GM12864 (cell line): ENCODE measurements at regions not wholly inside any gene's neighbourhood (a gene's known extent, or its start where the extent isn't known, plus 50 kb on each side); places are given as distances from the start of the nearest gene placed in this dataset.

Experiments
- DNase-seq: peaks from one replicate; pipeline ENCODE4 v3.0.0-alpha.2; 2011; ENCODE audit warnings: low read depth
- H3K4me3 ChIP-seq: 2 replicates; pipeline ENCODE4 v1.5.1; 2011; ENCODE audit warnings: mild to moderate bottlenecking, low read depth, low read length, control low read depth
- TF ChIP-seq, protein P1 (sequence below): IDR thresholded peaks from 2 replicates; pipeline ENCODE4 v1.5.1; 2011; ENCODE audit warnings: low read depth, mild to moderate bottlenecking, moderate library complexity, low read length, control low read depth, inconsistent platforms; ENCODE audit errors: missing control alignments

DNA sequence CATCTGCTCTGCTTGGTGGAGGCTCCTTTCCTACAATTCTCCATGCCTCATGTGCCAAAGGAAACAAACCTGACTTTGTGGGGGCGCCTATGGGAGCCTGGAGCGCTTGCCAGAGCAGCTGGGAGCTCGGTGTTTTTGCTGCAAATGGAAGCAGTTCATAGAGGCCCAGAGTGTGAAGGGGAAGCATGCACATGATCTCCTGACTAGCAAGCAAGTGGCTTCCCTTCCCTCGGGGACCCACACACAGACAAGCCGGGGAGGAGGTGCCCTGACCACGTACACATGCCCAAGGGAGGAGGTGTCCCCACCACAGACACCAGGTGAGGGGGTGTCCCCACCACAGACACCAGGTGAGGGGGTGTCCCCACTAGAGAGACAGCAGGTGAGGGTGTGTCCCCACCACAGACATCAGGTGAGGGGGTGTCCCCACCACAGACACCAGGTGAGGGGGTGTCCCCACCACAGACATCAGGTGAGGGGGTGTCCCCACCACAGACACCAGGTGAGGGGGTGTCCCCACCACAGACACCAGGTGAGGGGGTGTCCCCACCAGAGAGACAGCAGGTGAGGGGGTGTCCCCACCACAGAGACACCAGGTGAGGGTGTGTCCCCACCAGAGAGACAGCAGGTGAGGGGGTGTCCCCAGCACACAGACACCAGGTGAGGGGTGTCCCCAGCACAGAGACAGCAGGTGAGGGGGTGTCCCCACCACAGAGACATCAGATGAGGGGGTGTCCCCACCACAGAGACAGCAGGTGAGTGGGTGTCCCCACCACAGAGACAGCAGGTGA, 106.8 kb downstream of the CRYAA start:
- TF ChIP-seq, protein P1, sequence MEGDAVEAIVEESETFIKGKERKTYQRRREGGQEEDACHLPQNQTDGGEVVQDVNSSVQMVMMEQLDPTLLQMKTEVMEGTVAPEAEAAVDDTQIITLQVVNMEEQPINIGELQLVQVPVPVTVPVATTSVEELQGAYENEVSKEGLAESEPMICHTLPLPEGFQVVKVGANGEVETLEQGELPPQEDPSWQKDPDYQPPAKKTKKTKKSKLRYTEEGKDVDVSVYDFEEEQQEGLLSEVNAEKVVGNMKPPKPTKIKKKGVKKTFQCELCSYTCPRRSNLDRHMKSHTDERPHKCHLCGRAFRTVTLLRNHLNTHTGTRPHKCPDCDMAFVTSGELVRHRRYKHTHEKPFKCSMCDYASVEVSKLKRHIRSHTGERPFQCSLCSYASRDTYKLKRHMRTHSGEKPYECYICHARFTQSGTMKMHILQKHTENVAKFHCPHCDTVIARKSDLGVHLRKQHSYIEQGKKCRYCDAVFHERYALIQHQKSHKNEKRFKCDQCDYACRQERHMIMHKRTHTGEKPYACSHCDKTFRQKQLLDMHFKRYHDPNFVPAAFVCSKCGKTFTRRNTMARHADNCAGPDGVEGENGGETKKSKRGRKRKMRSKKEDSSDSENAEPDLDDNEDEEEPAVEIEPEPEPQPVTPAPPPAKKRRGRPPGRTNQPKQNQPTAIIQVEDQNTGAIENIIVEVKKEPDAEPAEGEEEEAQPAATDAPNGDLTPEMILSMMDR = no peak

DNA sequence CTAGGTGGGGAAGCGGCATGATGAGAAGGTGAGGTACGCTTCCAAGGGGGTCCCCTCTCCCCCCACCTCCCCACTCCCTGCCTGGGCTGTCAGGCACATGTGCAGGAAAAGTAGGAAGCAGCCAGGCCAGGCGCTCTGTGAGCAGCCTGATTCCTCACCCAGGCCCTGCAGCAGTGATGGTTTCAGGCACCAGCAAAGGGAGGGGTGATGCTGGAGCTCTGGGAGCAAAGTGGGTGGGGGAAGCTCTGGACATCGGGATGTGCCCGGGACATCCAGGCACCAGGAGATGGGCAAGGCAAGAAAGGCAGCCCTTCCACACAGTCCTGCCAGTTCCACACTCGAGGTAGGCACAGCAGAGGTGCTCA, 106.1 kb downstream of the CRYAA start:
- DNase-seq = no peak
- no peak overlapping the region for H3K4me3 ChIP-seq
- TF ChIP-seq, protein P1 = no peak

More for the DNA sequence above, 106.8 kb downstream of the CRYAA start:
- H3K4me3 ChIP-seq = no peak overlapping the region
- DNase-seq = no peak

DNA sequence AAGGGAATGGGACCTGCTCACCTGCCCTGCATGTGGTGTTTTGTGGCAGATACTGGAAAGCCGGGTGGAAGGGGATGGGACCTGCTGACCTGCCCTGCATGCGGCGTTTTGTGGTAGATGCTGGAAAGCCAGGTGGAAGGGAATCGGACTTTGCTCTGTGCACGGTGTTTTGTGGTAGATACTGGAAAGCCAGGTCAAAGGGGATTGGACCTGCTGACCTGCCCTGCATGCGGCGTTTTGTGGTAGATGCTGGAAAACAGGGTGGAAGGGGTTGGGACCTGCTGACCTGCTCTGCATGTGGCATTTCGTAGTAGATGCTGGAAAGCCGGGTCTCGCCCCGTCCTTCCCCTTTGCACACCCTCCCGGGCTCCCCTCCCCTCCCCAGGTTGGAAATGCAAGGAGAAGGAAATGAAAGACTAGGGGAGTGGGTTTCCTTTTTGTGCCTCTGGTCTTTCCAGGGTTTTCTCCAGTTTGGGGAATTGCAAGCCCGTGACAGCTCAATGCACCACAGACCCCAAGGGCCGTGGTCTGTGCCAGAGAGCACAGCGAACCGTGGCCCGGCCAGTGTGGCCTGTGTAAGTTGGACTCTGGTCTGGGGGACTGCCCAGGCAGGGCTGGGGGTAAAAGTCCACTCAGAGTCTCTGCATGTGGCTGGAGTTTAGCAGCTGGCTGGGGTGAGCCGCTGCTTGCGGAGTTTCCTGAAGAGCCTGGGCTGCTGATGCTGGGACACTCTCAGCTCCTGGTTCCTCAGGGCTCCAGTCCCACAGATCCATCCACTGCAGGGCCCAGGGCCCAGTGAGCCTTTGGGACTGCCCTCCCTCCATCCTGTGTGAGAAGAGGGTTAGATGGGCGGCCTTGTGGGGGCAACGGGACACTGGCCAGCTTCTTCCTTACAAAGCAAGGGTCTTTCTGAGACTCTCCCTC, 105.5 kb downstream of the CRYAA start:
- no peak for DNase-seq
- TF ChIP-seq, protein P1 = no peak
- H3K4me3 ChIP-seq = no peak overlapping the region

DNA sequence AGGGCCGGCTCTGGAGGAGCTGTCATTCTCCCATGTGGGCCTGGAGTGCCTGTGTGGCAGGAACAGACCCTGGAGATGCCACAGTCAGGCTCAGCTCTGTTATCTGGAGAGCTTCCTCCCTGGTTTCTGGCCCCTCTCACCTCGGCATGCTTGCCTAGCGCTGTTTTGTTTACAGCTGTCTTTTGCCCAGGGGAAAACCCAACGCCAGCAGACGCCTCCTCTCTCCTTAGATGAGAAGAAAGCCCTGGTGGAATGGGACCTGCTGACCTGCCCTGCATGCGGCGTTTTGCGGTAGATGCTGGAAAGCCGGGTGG, 104.9 kb downstream of the CRYAA start:
- no peak for DNase-seq
- TF ChIP-seq, protein P1 = no peak
- H3K4me3 ChIP-seq = no peak overlapping the region

DNA sequence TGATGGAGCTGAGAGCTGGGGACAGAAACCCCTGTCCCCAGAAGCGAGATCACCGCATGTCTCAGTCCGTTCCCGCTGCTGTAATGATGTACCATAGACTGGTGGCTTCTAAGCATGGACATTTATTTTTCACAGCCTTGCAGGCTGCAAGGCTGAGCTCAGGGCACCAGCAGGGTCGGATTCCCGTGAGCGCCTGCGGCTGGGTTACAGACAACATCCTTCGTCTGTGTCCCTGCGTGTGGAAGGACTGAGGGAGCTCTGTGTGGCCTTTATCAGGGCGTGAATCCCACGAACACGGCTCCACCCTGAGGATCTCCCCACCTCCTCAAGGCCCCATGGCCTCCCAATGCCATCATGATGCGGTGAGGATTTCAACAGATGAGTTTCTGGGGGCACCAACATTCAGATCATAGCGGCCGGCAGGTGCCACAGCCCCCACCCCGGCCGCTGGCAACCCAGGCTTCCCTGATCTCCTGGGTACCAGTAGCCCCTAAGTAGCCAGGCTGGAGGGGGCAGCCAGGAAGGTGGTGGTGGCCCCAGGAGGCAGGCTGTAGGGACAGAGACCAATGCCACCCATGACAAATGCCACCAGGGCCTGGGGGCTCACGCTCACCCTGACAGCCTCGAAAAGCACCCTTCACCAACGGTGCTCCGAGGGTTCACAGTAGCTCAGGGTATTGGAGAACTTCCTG, 104.4 kb downstream of the CRYAA start:
- no peak for DNase-seq
- TF ChIP-seq, protein P1 = no peak
- no peak overlapping the region for H3K4me3 ChIP-seq

DNA sequence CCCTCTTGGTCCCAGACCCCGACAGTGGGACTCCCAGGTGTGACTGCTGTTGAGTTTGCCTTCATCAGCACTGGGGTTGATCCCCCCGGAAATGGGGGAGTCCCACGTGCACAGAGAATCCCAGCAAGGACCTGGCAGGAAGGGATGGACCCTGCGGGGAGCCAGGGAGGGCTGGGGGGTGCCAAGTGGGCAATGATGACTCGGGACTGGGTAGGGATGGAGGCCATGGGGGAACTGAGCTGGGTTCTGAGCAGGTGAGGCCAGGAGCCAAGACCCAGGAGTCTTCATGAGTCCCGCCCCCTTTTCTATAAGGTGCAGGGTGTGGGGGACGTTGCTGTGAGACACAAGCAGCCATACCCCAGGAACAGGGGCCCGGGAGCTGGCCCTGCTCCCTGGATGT, 103.8 kb downstream of the CRYAA start:
- DNase-seq = no peak
- TF ChIP-seq, protein P1 = no peak
- no peak overlapping the region for H3K4me3 ChIP-seq
